Activated naive CD4-positive, alpha-beta T cell treated with anti-CD3 and anti-CD28 coated beads, Interleukin-2, amount 10 ng/mL, durations not matched to agents 7 days and 5 days (primary cell): ENCODE measurements at regions not wholly inside any gene's neighbourhood (a gene's known extent, or its start where the extent isn't known, plus 50 kb on each side); places are given as distances from the start of the nearest gene placed in this dataset.

Experiments used
- CTCF ChIA-PET: fragments of 350-600 bp; sonication (Branson Sonifier 250); formaldehyde crosslinking; loops from one replicate; lab custom pipeline; 2021; ENCODE audit warnings: antibody characterized with exemption; lab: Charles Lee
- DNase-seq: peaks from one replicate; pipeline ENCODE4 v3.0.0-alpha.2; 2020
- H3K27ac Mint-ChIP-seq: one replicate; pipeline ENCODE4 v1.8.0; 2021; ENCODE audit warnings: mild to moderate bottlenecking, moderate library complexity, mixed read lengths
- H3K27me3 Mint-ChIP-seq: one replicate; pipeline ENCODE4 v1.8.0; 2021; ENCODE audit warnings: mild to moderate bottlenecking, mixed read lengths
- H3K36me3 Mint-ChIP-seq: one replicate; pipeline ENCODE4 v1.8.0; 2021; ENCODE audit warnings: mixed read lengths
- H3K4me1 Mint-ChIP-seq: one replicate; pipeline ENCODE4 v1.8.0; 2021; ENCODE audit warnings: mixed read lengths
- H3K4me3 Mint-ChIP-seq: one replicate; pipeline ENCODE4 v1.8.0; 2021; ENCODE audit warnings: mild to moderate bottlenecking, moderate library complexity, mixed read lengths
- H3K9me3 Mint-ChIP-seq: one replicate; pipeline ENCODE4 v1.8.0; 2021; ENCODE audit warnings: mixed read lengths

DNA sequence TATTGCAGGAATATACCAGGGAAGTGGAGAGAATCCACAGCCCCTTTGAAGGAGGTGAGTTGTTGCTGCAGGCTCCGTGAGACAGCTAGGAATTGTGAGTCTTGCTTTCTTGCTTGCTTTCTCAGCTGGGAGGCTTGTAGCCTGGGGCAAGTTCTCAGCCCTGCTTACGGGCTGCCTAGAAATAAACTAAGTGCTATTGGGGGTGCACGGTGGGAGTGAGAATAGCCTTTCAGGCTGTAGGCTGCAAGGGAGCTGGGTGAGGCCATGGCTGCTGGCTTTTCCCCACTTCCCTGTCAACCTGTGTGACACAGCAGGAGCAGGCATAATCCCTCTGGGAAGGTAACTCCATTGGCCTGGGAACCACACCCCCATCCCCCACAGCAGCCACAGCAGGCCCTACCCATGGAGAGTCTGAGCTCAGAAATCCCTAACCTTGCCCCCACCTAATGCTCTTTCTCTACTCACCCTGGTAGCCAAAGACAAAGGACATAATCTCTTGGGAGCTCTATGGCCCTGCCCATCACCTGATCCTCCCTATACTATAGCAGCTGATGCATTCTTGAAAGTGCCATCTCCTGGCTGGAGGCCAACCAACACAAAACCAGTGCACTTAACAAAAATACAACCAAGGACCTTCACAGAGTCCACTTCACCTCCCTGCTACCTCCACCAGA is 113.0 kb downstream of the MMRN1 start:
- DNase-seq: no peak
- Mint-ChIP-seq H3K36me3 (no peaks in the 10 kb centered on the region), H3K4me1 (no peaks in the 10 kb centered on the region), H3K27me3 (peaks cover 3% of the 10 kb centered on the region), H3K27ac (no peak overlapping the region), H3K4me3 (no peak overlapping the region), H3K9me3 (no peaks in the 10 kb centered on the region)
- CTCF ChIA-PET: no interaction called here

DNA sequence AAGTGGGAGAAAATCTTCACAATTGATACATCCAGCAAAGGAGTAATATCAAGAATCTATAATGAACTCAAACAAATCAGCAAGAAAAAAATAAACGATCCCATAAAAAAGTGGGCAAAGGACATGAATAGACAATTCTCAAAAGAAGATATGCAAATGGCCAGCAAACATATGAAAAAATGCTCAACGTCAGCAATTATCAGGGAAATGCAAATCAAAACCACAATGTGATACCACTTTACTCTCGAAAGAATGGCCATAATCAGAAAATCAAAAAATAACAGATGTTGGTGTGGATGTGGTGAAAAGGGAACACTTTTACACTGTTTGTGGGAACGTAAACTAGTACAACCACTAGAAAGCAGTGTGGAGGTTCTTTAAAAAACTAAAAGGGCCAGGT is 114.3 kb upstream of the CCSER1 start:
- H3K9me3 Mint-ChIP-seq: no peaks in the 10 kb centered on the region
- no peaks in the 10 kb centered on the region for H3K4me1 Mint-ChIP-seq
- DNase-seq: no peak
- H3K4me3 Mint-ChIP-seq: no peak overlapping the region
- H3K27ac Mint-ChIP-seq: no peak overlapping the region
- CTCF ChIA-PET: no interaction called here
- H3K27me3 Mint-ChIP-seq: peaks cover under 1% of the 10 kb centered on the region
- no peaks in the 10 kb centered on the region for H3K36me3 Mint-ChIP-seq

DNA sequence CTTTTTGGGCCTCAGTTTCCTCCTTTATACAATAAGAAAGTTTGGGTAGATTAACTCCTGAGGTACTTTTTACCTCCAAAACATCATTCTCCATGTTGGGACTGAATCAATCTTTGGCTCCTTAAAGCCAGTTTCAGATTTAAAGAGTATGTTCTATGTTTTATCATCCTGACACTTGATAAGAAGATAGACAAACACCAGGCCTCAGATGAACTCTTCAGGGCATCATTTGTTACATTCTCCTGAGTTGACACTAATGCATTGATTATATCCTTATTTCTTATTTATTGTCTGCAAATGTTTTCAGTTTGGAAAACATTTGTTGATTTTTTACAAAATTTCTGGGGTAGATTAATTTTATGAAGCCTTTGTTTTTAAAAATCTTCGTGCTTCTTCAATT is 102.7 kb upstream of the CCSER1 start:
- Mint-ChIP-seq H3K9me3 (no peaks in the 10 kb centered on the region), H3K36me3 (no peaks in the 10 kb centered on the region), H3K4me1 (no peaks in the 10 kb centered on the region), H3K27ac (no peak overlapping the region), H3K4me3 (no peak overlapping the region), H3K27me3 (peaks cover 5% of the 10 kb centered on the region)
- CTCF ChIA-PET: no interaction called here
- DNase-seq: no peak

DNA sequence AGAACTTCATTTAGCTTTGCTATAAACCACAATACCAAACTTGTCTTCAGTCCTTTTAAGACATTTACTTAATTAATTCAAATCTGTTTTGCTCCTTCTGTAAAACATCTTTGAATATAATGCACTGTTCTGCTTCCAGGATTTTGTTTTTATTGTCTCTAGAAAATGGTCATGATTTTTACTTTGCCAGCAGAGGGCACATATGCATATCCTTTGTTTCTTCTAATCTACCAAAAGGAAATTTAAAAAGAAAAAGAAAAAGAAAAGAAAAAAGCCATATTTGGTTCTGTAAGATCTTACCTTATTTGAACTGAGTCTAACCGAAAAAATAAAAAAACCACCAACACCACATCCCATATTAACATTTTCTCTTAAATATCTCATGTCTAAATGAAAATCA is 101.9 kb upstream of the CCSER1 start:
- DNase-seq: no peak
- H3K36me3 Mint-ChIP-seq: no peaks in the 10 kb centered on the region
- H3K4me3 Mint-ChIP-seq: no peak overlapping the region
- H3K27ac Mint-ChIP-seq: no peak overlapping the region
- CTCF ChIA-PET: no interaction called here
- no peaks in the 10 kb centered on the region for H3K9me3 Mint-ChIP-seq
- peaks cover 5% of the 10 kb centered on the region for H3K27me3 Mint-ChIP-seq
- no peaks in the 10 kb centered on the region for H3K4me1 Mint-ChIP-seq

DNA sequence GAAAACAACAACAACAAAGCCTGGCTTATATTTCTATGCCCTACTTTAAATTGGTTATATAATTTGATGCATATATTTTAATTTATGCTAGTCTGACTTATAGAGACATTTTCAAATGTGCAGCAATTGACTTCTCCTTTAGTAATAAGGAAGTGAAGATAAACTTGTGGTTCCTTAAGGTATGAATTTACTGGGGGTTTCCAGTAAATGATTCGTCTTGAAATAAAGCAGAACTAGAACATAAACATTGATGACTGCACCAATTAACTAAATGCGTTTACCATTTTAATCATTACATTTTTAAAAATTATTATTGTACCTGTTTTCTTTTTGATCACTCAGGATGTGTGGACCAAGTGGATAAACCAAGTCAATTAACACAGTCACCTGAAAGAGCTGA is 99.6 kb upstream of the CCSER1 start:
- no peak for DNase-seq
- H3K27ac Mint-ChIP-seq: no peak overlapping the region
- no peaks in the 10 kb centered on the region for H3K4me1 Mint-ChIP-seq
- peaks cover 11% of the 10 kb centered on the region for H3K27me3 Mint-ChIP-seq
- no peaks in the 10 kb centered on the region for H3K36me3 Mint-ChIP-seq
- CTCF ChIA-PET: no interaction called here
- H3K4me3 Mint-ChIP-seq: no peak overlapping the region
- H3K9me3 Mint-ChIP-seq: no peaks in the 10 kb centered on the region

DNA sequence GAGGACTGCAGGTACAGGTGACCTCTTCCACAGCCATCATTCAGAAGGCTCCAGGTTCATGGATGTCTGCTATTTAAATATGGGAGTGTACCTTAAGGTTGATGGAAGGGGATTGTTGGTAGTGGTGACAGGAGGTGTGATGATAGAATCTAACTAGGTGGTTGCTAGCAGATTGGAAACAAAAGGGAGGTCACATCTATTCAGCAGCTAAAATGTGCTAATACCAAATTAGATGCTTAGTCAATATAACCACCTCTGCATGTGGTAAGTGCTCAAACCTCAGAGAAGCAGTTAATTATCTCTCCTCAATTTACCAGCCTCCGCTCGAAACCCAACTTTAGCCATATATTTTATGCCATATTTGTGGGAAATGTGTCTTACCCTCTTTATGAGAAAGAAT is 98.7 kb upstream of the CCSER1 start:
- no peaks in the 10 kb centered on the region for H3K4me1 Mint-ChIP-seq
- CTCF ChIA-PET: no interaction called here
- H3K4me3 Mint-ChIP-seq: no peak overlapping the region
- no peak for DNase-seq
- peaks cover 8% of the 10 kb centered on the region for H3K27me3 Mint-ChIP-seq
- no peaks in the 10 kb centered on the region for H3K9me3 Mint-ChIP-seq
- H3K36me3 Mint-ChIP-seq: no peaks in the 10 kb centered on the region
- no peak overlapping the region for H3K27ac Mint-ChIP-seq

DNA sequence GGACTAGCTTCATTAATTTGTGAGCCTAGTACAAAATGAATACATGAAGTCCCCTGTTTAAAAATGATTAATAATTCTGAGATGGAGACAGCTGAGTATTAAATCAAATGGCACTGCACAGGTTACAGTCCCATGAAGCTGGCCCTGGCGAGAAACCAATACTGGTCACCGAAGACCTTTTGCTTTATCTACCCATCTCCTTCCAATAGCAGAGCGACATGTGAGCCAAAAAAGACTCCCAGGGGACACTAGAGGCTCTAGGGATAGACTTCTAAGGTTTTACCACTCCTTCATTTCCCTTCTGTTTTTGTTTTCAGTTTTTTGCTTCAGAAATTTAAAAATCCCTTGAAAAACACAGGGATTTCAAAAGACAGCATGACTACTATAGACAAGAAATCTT is 97.0 kb upstream of the CCSER1 start:
- DNase-seq: no peak
- Mint-ChIP-seq H3K27me3 (peaks cover 6% of the 10 kb centered on the region), H3K9me3 (no peaks in the 10 kb centered on the region), H3K4me1 (no peaks in the 10 kb centered on the region), H3K4me3 (no peak overlapping the region), H3K36me3 (no peaks in the 10 kb centered on the region), H3K27ac (no peak overlapping the region)
- CTCF ChIA-PET: no interaction called here

DNA sequence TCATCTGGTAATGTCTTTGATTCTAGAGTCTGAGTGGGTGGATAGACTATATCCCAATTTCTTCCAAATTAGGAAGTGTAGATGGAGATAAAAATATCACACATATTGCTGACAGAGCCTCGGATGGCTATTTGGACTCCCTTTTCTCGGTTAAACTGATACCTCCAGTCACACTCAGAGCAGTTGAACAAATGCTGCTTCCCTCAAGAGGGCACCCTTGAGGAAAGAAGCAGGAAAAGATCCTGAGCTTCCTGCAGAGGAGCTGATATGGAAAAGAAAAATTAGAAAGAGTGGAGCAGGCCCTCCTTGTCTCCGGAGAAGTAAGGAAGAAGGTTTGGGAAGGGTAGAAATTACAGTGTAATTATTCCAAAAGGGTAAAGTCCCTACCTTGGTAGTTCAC is 96.2 kb upstream of the CCSER1 start:
- Mint-ChIP-seq H3K27ac (no peak overlapping the region), H3K27me3 (peaks cover 6% of the 10 kb centered on the region), H3K36me3 (no peaks in the 10 kb centered on the region), H3K4me1 (no peaks in the 10 kb centered on the region), H3K4me3 (no peak overlapping the region), H3K9me3 (no peaks in the 10 kb centered on the region)
- CTCF ChIA-PET: no interaction called here
- DNase-seq: no peak

DNA sequence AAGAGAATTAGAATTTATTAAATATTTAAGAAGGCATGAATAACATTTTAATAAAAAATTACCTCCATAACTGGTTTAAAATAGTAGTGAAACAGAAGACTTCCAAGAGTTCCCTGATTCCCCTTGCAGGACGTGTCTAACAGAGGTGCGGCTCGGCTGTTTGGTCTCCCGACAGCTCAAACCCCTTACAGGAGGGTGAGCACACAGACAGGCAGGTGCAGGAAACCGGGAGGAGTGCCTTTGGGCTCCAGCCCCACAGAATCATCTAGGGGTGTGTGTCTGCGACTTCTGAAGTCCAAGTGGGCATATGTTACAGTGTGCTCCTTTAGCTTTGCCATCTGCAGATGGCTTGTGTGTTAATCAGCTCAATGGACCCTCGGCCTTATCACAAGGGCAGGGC is 88.1 kb upstream of the CCSER1 start:
- Mint-ChIP-seq H3K9me3 (no peaks in the 10 kb centered on the region), H3K27me3 (no peaks in the 10 kb centered on the region), H3K27ac (no peak overlapping the region), H3K4me1 (no peaks in the 10 kb centered on the region), H3K36me3 (no peaks in the 10 kb centered on the region), H3K4me3 (no peak overlapping the region)
- no peak for DNase-seq
- CTCF ChIA-PET: no interaction called here

DNA sequence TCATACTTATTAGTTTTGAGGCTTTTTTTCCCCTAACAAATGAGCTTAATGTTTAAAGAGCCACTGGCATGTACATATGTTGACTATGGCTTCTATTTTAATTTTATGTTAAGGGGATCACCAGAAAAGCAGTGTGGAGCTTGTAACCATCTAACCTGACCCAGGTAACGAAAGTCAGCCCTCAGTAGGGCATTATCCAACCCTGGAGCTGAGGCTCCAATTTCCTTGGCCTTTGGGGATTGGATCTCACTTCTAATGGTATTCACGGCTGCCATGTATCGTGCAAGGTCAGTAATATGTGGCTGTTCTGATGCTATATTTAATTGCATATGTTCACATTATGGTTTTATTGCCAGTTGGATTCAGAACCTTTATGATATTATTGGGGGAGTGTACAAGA is 75.2 kb upstream of the CCSER1 start:
- no peaks in the 10 kb centered on the region for H3K27me3 Mint-ChIP-seq
- no peaks in the 10 kb centered on the region for H3K9me3 Mint-ChIP-seq
- H3K27ac Mint-ChIP-seq: no peak overlapping the region
- H3K4me1 Mint-ChIP-seq: no peaks in the 10 kb centered on the region
- CTCF ChIA-PET: no interaction called here
- no peaks in the 10 kb centered on the region for H3K36me3 Mint-ChIP-seq
- no peak overlapping the region for H3K4me3 Mint-ChIP-seq
- DNase-seq: no peak

DNA sequence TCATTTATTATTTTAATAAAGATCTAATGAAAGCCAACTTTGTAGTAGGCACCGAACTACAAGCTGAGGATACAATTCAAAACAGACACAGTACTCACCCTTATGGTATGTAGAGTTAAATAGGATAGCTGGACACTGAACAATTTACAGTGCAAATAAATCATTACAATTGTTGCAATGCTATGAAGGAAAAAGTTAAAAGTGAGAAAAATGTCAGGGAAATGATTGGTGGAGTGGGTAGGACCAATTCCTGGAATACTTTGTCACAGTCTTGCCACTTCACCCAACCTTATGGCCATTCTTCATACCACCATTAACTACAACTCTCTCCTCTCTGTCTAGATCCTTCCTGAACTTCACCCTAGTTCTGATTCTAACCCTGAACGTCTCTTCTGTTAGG is 70.1 kb upstream of the CCSER1 start:
- Mint-ChIP-seq H3K4me3 (no peak overlapping the region), H3K27me3 (no peaks in the 10 kb centered on the region), H3K27ac (no peak overlapping the region), H3K4me1 (no peaks in the 10 kb centered on the region), H3K36me3 (no peaks in the 10 kb centered on the region), H3K9me3 (no peaks in the 10 kb centered on the region)
- CTCF ChIA-PET: no interaction called here
- DNase-seq: no peak

DNA sequence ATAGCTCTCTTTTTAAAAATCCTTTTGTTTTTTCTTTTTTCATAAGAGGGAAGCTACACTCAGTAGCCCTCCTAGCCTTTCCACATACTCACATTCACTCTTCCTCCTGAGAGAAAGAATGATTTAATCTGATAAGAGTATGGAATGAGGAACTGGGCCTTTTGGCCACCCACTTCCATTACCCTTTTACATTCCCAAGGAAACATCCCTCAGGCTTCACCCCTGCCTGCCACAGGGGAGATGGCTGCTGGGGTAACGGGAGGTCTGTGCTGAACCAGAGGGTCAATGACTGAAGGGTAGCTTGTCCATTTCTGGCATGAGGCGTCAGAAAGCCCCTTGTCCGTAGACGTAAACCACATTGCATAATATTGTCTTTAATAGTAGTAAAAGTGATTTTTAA is 67.2 kb upstream of the CCSER1 start:
- Mint-ChIP-seq H3K9me3 (no peaks in the 10 kb centered on the region), H3K36me3 (no peaks in the 10 kb centered on the region), H3K4me1 (no peaks in the 10 kb centered on the region), H3K4me3 (no peak overlapping the region), H3K27ac (no peak overlapping the region), H3K27me3 (no peaks in the 10 kb centered on the region)
- no peak for DNase-seq
- CTCF ChIA-PET: interaction anchor here (1.6 kb wide), 1 partner anchor 10 kb away, joined by 5 read pairs; no protein-coding TSS in a partner anchor

DNA sequence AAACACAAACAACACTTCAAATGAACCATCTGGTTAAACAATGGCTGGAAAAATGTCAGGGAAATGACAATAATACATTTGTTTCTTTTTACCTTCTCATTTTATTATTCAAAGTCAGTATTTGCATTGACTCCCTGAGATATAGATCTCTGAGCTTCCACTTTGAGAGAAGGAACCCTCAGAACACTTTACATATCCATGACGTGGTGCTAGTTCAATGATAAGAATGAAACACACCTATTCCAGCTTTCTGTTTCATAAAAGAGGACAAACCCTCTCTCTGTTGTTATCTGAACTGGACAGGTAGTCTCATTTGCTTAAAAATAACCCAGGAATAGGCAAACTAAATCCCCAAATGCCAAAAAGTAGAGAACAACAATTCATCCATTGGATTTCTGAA is 65.3 kb upstream of the CCSER1 start:
- Mint-ChIP-seq H3K9me3 (no peaks in the 10 kb centered on the region), H3K27me3 (no peaks in the 10 kb centered on the region), H3K36me3 (no peaks in the 10 kb centered on the region), H3K27ac (no peak overlapping the region), H3K4me3 (no peak overlapping the region), H3K4me1 (no peaks in the 10 kb centered on the region)
- CTCF ChIA-PET: no interaction called here
- no peak for DNase-seq

DNA sequence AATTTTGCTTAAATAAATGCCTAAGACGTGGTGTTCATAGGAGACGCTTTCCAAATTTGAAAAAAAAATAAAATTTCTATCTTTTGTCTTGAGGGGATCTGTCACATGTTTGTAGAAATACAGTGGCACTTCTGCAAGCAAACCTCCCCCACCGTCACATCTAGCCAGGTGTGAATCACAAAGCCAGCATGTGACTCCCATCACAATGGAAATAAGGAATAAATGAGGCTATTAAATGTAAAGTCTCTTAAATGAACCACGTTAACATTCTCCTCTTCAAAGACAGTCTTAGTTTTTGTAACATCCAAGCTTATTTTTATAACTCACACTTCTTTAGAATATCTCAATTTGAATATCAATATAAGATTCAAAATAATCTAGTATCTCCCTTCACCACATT is 63.0 kb upstream of the CCSER1 start:
- Mint-ChIP-seq H3K4me3 (no peak overlapping the region), H3K36me3 (no peaks in the 10 kb centered on the region), H3K27me3 (no peaks in the 10 kb centered on the region)

DNA sequence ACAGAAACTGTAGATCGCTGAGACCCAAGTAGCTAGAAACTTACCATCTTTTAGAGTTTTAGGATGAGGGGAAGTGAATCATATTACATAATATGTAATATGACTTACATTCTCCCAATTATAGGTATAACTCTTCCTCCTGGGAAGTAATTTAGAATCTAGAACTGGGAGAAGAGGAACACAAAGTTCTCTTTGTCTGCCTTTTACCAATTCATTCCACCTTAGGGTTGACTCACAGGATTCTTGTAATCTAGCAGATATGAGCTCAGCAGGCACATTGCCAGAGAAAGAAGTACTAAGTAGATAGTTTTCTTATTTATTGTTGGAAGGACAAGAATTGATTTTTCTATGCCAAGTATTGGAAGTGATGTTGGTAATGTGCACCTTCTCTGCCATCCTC is 58.0 kb upstream of the CCSER1 start:
- H3K27me3 Mint-ChIP-seq: no peaks in the 10 kb centered on the region
- DNase-seq: no peak
- H3K4me3 Mint-ChIP-seq: no peak overlapping the region
- H3K27ac Mint-ChIP-seq: no peak overlapping the region
- H3K4me1 Mint-ChIP-seq: no peaks in the 10 kb centered on the region
- CTCF ChIA-PET: interaction anchor here (0.7 kb wide), 1 partner anchor 10 kb away, joined by 5 read pairs; no protein-coding TSS in a partner anchor
- H3K36me3 Mint-ChIP-seq: no peaks in the 10 kb centered on the region
- no peaks in the 10 kb centered on the region for H3K9me3 Mint-ChIP-seq

More for the DNA sequence above, 63.0 kb upstream of the CCSER1 start:
- H3K4me1 Mint-ChIP-seq: no peaks in the 10 kb centered on the region
- CTCF ChIA-PET: no interaction called here
- H3K9me3 Mint-ChIP-seq: no peaks in the 10 kb centered on the region
- no peak overlapping the region for H3K27ac Mint-ChIP-seq
- DNase-seq: no peak
